Astrocyte of the spinal cord (primary cell): ENCODE measurements at regions not wholly inside any gene's neighbourhood (a gene's known extent, or its start where the extent isn't known, plus 50 kb on each side); places are given as distances from the start of the nearest gene placed in this dataset.

Experiments
- DNase-seq: peaks from one replicate; pipeline ENCODE4 v3.0.0; 2011; ENCODE audit warnings: low read depth, low spot score
- H3K4me3 ChIP-seq: 2 replicates; pipeline ENCODE4 v1.5.1; 2011; ENCODE audit warnings: low read depth, mild to moderate bottlenecking, low read length, moderate library complexity
- CTCF ChIP-seq: IDR thresholded peaks from 2 replicates; pipeline ENCODE4 v1.5.1; 2012; ENCODE audit warnings: low read depth, mild to moderate bottlenecking, low read length, inconsistent platforms
- in situ Hi-C: cut with HindIII; loops from 2 replicates; pipeline ENCODE4 v1.10.0; 2017; ENCODE audit warnings: low sequenced_read_pairs

GRCh38 chr1:185512442-185512841 lies 195.4 kb upstream of the IVNS1ABP start:
- in situ Hi-C loops: no loop called here
- no peak overlapping the region for H3K4me3 ChIP-seq
- DNase-seq: no peak
- TF ChIP-seq CTCF: no peak

DNA sequence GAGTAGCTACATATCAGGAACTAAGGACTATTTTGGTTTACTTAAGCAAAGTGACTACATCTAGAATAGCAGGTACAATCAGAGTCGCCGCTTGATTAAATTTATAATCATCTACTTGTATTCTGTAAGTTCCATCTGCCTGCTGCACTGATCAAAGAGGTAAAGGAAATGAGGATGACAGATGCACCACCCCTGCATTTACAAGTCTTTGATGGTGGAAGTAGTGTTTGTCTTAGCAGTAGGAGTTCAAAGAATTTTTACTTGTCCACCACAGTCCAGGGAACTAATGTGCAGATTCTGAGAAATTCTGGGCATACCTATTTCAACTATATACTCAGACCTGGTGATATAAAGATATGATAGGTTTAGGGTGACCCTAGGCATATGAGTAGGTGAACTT lies 184.1 kb upstream of the IVNS1ABP start:
- TF ChIP-seq CTCF: no peak
- no peak for DNase-seq
- H3K4me3 ChIP-seq: no peak overlapping the region
- in situ Hi-C loops: no loop called here

DNA sequence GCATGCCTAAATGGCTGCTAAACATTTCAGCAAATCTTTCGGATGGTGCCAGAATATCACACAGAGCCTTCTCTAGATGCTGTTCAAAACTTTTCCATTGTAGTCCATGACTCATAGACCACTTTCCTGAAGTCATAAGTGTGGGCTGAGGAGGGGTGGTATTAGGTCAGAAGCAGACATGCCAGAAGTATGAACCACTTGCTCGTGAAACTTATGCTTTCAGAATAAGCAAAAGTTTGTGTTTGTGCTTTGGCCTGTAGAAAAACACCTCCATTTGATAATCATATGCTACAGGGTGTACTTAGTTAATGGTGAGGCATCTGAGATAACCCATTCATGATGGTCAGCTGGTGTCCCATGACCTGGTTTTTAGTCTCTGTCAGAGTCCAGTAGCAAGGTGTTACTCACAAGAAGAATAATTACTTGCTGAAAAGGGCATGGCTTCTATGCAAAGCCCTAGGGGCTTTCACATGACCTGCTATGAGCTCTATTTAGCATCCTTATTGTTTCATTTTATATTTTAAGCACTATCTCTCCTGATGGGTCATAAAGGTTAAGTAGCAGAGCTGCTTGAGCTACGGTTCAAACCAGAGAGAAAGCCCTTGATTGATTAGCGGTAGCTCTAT lies 183.1 kb upstream of the IVNS1ABP start:
- DNase-seq: peak; percentile 96
- no peak overlapping the region for H3K4me3 ChIP-seq
- in situ Hi-C loops: no loop called here
- TF ChIP-seq CTCF: no peak

DNA sequence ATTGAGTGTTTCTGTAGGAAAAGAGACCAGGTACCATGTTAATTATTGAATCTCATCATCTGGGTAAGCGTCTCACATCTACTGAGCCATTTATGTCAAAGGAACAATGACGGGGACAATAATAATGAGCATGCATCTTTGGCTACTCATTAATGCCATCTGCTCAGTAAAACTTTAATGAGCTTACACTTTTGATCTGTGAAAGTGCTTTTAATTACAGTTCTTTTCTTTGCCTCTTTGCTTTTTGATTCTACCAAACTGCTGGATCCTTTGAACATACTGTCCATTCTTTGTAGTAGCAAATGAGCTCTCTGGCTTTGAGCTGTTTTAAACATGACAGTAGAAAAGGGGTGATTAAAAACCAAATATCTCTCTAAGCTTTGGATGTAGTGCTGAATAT lies 181.2 kb upstream of the IVNS1ABP start:
- H3K4me3 ChIP-seq: no peak overlapping the region
- no peak for DNase-seq
- in situ Hi-C loops: no loop called here
- TF ChIP-seq CTCF: no peak

GRCh38 chr1:185497177-185497576 lies 180.1 kb upstream of the IVNS1ABP start:
- no peak overlapping the region for H3K4me3 ChIP-seq
- no peak for DNase-seq
- no peak for TF ChIP-seq CTCF
- in situ Hi-C loops: no loop called here

DNA sequence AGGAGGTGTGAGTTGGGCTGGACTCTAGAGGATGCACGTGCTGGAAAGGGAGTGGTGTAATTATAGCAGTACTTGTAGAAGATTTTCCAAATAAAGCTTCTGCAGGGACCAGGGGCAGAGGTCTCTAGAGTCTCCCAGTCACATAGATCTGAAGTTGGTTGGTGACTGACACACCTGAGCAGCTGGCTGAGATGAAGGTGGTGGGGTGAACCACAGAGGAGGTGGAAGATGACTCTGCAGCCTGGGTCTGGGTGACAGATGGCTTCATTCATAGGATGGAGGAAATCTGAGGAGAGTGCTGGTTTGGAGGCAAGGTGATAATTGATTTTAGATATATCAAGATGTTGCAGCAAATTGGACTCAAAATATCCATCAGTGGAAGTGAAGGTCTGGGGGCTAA lies 178.9 kb upstream of the IVNS1ABP start:
- TF ChIP-seq CTCF: no peak
- H3K4me3 ChIP-seq: no peak overlapping the region
- in situ Hi-C loops: no loop called here
- DNase-seq: no peak

DNA sequence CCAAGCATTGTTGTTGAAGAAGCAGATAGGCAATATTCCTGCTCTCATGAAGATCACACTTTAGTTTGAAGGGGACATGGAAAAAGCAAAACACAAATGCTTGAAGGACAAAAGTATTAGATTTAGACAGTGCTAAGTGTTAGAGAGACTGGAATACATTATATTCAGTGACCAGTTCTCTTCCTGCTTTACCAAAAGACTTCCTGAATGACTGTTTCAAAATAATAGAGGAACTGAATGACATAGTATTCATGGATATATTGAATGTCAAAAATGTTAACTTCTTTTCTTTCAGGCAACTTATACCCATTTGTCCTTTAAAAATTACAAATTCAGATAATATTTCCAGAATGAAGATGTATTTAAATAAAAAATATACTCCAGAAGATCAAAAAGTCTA lies 178.0 kb upstream of the IVNS1ABP start:
- DNase-seq: no peak
- H3K4me3 ChIP-seq: no peak overlapping the region
- TF ChIP-seq CTCF: no peak
- in situ Hi-C loops: no loop called here
